HEK293 (cell line): ENCODE measurements at regions not wholly inside any gene's neighbourhood (a gene's known extent, or its start where the extent isn't known, plus 50 kb on each side); places are given as distances from the start of the nearest gene placed in this dataset.

ENCODE experiments used
- CTCF ChIP-seq: fragments of 450-650 bp; formaldehyde crosslinking; IDR thresholded peaks from 2 replicates; pipeline ENCODE4 v1.5.1; 2016; ENCODE audit warnings: missing biosample characterization, missing genetic modification characterization
- EGR2 ChIP-seq: fragments of 450-650 bp; formaldehyde crosslinking; IDR thresholded peaks from 2 replicates; pipeline ENCODE4 v1.5.1; 2016; ENCODE audit warnings: low read depth, missing biosample characterization, missing genetic modification characterization
- GLI4 ChIP-seq: fragments of 450-650 bp; formaldehyde crosslinking; IDR thresholded peaks from 2 replicates; pipeline ENCODE4 v1.5.1; 2016; ENCODE audit warnings: missing biosample characterization, missing genetic modification characterization
- IKZF3 ChIP-seq: fragments of 450-650 bp; IDR thresholded peaks from 2 replicates; pipeline ENCODE4 v1.5.0; 2018; ENCODE audit warnings: missing biosample characterization, mild to moderate bottlenecking, missing genetic modification characterization, moderate library complexity
- MEIS1 ChIP-seq: sonication (generic); formaldehyde crosslinking; IDR thresholded peaks from 2 replicates; pipeline ENCODE4 v1.8.1; 2022; ENCODE audit warnings: missing genetic modification reagents, mild to moderate bottlenecking, borderline replicate concordance
- PATZ1 ChIP-seq: fragments of 450-650 bp; formaldehyde crosslinking; IDR thresholded peaks from 2 replicates; pipeline ENCODE4 v1.5.1; 2016; ENCODE audit warnings: missing biosample characterization, missing genetic modification characterization
- YY1 ChIP-seq: fragments of 450-650 bp; formaldehyde crosslinking; IDR thresholded peaks from 2 replicates; pipeline ENCODE4 v1.5.1; 2018; ENCODE audit warnings: missing biosample characterization, missing genetic modification characterization
- YY2 ChIP-seq: fragments of 450-650 bp; formaldehyde crosslinking; IDR thresholded peaks from 2 replicates; pipeline ENCODE4 v1.5.1; 2016; ENCODE audit warnings: missing biosample characterization, missing genetic modification characterization
- ZBTB11 ChIP-seq: fragments of 450-650 bp; formaldehyde crosslinking; conservative IDR thresholded peaks from 2 replicates; pipeline ENCODE4 v1.5.1; 2016; ENCODE audit warnings: low read depth, missing biosample characterization, missing genetic modification characterization
- ZNF175 ChIP-seq: fragments of 450-650 bp; formaldehyde crosslinking; IDR thresholded peaks from 2 replicates; pipeline ENCODE4 v1.5.1; 2016; ENCODE audit warnings: missing biosample characterization, missing genetic modification characterization
- ZNF629 ChIP-seq: fragments of 450-650 bp; formaldehyde crosslinking; IDR thresholded peaks from 2 replicates; pipeline ENCODE4 v1.5.1; 2017; ENCODE audit warnings: missing biosample characterization, missing genetic modification characterization
- ZNF792 ChIP-seq: fragments of 450-650 bp; formaldehyde crosslinking; IDR thresholded peaks from 2 replicates; pipeline ENCODE4 v1.5.1; 2016; ENCODE audit warnings: missing biosample characterization, missing genetic modification characterization

- TF ChIP-seq CTCF (tag by site-specific recombination) (no peak), ZNF792 (tag by site-specific recombination) (no peak), ZNF175 (tag by site-specific recombination) (no peak), PATZ1 (tag by site-specific recombination) (no peak), EGR2 (tag by site-specific recombination) (no peak), YY1 (tag by site-specific recombination) (no peak), GLI4 (no peak), MEIS1 (CRISPR knock-in tag) (no peak), YY2 (tag by site-specific recombination) (no peak), ZNF629 (tag by site-specific recombination) (no peak), ZBTB11 (tag by site-specific recombination) (no peak), IKZF3 (tag by site-specific recombination) (no peak)
Observed at GRCh38 chr5:163373436-163374084, 63.8 kb upstream of the CCNG1 start.
